ENCODE measurements at regions not wholly inside any gene's neighbourhood (a gene's known extent, or its start where the extent isn't known, plus 50 kb on each side); places are given as distances from the start of the nearest gene placed in this dataset.

GRCh38 chr10:33453081-33454025, 118.9 kb upstream of the NRP1 start:
- no peak for DNase-seq

DNA sequence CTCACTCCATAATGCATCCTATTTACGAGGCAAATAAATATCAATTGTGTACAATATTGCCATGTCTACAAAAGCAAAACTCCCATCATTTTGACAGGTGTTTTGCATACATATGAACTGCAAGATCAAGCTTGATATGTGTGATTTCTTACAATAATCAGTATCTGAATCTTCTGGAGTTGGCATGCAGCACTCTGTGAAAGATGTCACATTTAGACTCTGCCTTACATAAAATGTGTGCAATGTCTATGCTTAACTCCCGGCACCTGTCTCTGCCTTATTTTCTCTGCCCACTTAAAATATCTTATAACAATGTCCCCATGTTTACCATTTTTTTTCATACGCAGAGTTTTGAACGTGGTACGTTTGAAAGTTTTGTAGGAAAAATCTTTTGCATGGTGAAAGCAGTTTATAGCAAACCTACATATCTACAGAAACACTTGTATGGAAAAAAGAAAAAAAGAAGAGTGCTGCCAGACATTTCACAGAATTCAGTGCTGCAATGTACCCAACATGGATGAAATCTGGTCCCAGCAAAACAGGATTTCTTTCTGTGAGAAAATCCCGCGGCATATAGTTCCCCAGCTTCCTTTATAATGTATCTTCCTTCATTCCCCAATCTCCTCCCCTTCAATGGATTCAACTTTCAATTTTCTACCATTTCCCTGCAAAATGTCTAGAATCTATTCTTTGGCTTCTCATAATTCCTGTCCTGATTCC, 114.1 kb upstream of the NRP1 start:
- no peak for DNase-seq

GRCh38 chr10:33441561-33441960, 107.1 kb upstream of the NRP1 start:
- DNase-seq, result no peak

DNA sequence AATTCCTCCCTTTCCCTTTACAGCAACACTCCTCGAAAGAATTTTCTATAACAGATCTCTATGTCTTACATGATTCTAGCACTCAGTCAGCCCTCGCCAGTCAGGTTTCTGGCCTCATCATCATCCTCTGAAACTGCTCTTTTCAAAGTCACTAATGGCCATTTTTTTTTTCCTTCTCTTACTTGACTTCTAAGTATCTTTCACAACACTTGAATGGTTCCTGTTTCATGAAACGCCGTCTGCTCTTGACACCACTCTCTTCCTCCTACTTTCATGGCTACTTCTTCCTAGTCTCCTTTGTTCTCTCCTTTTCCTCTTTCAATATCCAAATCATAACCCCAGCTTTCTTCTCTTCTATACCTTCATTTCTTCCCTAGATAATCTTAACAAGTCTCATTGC, 100.5 kb upstream of the NRP1 start:
- no peak for DNase-seq

DNA sequence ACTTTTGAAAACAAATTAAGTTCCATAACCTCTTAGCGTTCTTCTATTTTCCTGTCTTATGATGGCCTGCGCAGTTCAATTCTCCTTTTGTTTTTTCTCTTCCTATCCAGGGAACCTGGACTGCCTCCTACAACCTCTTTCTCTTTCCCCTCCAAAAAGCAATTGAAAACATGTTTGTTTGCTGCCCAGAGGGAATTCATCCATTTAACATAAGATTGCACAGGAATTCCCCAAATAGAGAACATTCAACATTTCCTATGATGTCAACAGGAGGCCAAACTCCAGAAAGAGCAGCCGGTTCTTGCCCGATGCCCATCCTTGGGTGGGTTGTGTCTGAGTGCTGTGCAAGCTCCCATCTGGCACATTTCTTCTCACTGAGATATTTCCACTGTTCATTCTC, 94.2 kb upstream of the NRP1 start:
- DNase-seq, result no peak

- DNase-seq, result no peak
Measured at GRCh38 chr10:33423154-33423529, 88.7 kb upstream of the NRP1 start.

DNA sequence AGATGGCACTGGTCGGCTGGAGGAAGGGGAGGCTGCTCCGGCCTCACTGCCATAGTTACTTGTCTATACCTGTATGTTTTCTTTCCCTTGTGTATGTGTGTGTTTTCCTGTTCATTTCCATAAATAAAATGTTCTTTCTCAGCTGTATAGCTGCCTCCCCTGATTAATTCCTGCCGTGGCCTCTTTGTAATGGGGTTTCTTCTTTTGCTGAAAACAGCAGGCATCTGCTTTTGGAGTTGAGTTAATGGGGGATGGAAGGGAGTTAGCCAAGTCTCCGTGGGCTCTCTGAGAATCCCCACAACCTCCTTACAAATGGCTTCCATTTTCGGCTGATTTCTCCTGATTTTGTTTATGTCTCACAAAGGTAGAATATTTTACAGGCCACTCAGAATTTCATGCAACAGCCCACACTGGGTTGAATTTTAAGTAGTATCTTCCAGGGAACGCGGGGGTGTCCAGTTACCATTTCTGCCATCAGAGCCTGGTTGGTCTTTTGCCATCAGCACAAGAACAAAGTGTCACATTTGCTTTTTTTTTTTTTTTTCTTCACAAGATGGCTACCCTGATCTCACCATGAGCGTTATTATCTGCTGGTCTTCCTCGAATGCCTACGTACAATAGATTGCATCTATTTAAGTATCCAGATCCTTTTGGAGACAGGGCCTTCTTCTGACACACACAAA, 88.1 kb upstream of the NRP1 start:
- no peak for DNase-seq

DNA sequence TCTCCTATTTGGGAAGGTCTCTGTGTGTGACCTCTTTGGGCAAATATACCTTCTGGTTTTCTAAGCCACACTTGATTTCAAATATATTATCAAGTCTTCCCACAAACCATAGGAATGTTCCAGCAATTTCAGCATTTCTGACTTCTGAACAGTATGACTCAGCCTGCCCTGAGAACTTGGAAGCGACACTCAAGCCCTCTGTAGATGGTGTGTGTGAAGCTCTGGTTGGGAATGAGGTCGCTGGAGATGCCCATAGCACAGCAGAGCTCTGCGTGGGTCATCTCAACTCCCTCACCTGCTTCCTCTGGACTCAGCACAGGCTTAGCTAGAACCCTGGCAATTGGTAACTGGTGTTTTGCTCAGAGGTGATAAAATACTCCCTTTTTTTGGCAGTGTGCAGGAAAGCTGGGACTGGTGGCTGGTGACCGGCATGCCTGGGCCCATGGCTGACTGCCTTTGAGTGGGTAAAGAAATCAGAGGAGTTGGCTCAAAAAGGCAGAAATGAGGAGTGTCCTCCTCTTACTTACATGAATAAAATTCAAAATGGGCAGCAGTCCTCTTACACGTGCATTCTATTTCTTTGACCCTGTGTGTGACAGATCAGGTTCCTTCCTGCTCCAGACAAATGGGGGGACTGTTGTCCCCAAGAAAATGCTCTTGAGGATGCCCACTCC, 87.5 kb upstream of the NRP1 start:
- DNase-seq, result no peak

GRCh38 chr10:33419311-33419710, 84.8 kb upstream of the NRP1 start:
- DNase-seq, result no peak

DNA sequence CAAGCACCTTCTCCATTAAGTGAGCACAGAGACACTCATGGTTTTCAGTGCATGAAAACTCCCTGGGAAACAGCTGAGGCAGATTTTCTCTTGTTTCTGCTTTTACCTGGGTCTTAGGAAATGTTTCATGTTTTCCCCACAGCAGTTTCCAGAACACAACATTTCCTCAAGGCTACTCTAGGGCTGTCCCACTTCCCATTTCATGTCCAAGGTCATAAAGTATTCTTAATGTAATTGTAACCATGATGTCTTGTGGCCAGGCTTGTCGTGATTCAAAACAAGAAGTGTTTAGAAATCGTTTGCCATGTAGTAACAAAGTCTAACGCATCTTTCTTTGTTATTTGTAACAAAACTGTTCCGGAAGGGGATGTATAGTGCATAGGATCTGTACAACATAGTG, 83.8 kb upstream of the NRP1 start:
- no peak for DNase-seq

DNA sequence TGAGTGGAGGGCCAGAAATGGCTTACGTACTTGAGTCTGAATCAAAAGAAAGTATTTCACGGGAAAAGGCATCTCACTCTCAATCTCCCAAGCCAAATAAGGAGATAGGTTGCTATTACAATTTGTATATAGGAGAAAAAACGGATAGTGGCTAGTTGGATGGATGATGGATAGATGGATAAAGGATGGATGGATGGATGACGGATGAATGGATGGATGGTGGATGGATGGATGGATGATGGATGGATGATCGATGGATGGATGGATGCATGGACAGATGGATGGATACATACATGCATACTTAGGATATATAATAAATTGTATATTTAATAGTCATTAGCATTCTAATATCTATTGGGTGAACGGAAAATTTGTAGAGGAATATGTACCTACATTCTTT, 82.2 kb upstream of the NRP1 start:
- no peak for DNase-seq

DNA sequence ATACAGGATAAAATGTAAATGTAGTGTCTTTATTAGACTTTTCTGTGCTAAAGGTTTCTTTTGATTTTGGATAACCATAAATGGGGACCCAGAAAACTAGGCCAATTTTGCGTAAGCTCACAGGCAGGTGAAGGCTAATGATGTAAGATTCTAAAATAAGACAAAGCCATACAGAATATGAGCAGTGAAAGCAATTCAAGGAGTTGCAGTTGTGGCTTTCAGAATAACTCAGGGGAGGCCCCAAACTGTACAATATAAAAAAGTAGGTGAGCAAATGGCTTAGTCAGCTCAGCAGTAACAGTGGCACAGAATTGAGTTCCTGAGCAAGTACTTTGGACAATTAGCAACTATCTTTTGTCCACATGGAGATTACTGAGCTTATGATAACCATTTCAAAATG, 81.7 kb upstream of the NRP1 start:
- DNase-seq, result no peak

DNA sequence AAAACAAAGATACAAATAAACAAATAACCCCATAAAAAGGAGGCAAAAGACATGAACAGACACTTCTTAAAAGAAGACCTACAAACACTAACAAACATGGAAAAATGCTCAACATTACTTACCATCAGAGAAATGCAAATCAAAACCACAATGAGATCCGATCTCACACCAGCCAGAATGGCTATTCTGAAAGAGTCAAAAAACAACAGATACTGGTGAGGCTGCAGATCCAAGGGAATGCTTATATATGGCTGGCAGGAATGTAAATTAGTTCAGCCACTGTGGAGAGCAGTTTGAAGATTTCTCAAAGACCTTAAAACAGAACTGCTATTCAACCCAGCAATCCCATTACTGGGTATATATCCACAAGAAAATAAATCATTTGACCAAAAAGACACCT, 80.4 kb upstream of the NRP1 start:
- no peak for DNase-seq

DNA sequence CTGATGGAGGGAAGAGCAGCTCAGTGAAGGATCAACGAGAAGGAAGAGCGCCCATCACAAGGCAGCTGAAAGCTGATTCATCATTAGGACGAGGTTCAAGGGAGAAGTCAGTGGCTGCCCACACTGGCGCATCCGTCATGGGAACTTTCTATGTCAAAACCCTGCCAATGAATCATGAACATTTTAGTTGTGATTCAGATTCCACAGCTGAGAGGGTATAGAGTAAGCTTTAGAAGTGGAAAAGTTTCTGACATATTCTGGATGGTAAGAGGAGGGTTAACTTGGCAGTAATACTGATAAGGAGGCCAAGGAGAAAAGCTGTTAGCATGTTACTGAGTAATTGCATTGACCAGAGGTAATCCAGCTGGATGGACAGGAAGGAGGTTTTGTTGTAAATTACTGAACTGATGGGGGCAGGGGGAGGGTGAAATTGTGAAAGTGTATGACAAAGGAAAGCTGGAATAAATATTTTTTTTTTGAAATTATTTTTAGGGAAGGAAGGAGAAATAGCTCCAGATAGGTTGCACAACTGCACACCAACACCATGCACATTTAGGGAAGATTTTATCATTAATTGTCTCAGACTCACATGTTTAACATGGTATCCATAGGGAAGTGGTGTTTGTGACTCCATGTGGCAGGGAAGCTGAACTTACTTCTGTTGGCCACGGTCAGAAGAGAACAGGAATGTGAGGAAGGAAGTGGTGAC, 78.3 kb upstream of the NRP1 start:
- no peak for DNase-seq

DNA sequence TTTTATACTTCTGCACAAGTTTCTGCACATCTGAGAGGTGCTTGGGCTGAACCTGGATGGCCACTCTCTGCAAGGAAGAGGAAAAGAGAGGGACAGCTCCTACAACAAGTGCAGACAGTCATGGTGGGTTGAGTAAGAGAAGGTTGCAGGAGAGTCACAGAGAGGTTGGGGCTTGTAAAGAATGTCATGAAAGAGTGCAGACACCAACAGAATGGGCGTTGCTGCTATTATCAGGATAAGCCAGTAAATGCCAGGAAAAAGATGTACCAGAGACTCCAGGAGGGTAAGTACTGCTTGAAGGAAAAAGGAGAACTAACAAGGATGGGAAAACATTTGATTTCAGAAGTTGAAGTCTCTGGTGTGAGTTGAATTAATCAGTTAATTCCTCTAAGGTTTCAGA, 77.8 kb upstream of the NRP1 start:
- DNase-seq, result no peak

DNA sequence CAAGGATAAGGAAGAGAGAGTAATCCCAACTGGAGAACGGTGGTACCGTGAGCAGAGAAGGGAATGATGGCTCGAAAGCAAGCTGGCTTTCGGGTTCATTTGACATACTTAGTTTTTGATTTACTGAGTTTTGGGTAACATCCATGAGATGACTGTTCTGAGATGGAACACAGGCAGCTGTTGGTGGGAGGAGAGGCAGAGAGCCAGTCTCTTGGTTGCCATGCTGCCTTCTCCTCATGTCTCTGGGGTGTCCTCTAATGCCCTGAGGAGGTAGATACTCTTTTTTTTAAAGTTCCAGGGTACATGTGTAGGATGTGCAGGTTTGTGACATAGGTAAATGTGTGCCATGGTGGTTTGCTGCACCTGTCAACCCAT, 76.4 kb upstream of the NRP1 start:
- no peak for DNase-seq

DNA sequence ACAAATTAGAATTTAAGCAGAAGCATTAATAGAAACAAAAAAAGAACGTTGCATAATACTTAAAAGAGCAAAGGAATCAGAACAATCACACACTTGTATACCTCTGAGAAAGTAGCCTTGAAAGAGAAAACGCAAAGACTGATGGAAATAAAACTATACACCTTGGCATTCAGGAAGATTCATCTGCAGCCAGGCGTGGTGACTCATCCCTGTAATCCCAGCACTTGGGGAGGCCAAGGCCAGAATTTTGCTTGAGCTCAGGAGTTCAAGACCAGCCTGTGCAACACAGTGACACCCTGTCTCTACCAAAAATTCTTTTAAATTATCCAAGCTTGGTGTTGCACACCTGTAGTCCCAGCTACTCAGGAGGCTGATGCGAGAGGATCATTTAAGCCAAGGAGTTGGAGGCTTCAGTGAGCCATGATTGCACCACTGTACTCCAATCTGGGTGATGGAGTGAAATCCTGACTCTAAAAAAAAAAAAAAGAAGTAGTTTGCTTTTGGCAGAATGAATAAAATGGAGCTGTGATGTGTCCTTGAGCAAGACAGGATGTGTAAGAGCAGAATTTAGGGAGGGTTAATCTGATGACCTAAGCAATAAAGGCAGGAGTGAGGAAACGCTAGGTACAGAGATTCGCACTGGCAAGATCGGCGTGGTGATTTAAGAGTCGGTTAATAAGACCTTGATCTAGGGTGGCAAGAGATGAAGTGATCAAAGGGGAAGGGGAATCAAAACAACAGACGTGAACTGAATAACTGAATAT, 75.8 kb upstream of the NRP1 start:
- DNase-seq, result no peak

DNA sequence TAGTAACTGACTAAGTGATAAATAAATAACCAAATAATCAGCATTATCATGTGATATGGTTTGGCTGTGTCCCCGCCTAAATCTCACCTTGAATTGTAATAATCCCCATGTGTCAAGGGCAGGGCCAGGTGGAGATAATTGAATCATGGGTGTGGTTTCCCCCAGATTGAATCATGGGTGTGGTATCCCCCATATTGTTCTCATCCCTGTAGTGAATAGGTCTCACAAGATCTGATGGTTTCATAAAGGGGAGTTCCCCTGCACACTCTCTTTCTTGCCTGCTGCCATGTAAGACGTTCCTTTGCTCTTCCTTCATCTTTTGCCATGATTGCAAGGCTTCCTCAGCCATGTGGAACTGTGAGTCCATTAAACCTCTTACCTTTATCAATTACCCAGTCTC, 72.1 kb upstream of the NRP1 start:
- DNase-seq, result no peak

DNA sequence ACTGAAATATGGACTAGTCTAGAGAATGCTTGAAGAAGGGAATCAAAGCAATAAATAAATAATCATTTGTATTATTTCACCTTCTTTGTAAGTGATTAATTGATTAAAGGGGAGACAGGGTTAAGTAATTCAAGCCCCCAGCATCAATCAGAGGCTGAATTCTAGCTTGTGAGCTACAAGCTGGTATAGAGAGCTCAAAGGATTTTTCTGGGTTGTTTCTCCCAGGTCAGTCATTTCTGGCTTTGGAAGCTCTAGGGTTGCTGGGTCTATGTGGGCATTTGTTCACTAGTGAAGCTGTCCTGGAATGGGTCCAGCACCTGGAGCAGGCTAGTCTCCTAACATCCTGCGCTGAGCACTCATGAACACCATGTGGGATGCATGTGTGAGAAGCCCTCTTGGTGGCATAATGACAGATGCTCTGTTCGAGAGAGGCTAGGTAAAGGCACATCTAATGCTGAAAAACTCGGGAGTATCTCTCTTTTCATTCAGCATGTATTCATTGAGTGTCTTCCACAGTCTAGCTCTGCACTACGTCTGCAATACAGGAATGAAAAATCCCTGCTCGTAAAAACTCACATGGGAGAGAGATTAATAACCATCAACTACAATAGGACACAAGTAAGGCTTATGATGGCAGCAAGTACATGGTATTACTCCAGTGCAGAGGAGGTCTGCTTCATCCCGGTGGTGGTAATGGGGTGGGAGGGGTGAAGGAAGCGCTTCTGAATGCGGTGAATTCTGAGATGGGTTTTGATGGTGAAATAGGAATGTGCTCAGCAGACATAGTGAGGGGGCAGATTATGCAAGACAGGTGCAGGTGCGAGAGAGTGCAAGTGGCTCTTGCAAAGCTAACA, 68.0 kb upstream of the NRP1 start:
- no peak for DNase-seq

- DNase-seq, result no peak
Measured at GRCh38 chr10:33401300-33401699, 66.8 kb upstream of the NRP1 start.

GRCh38 chr10:33398796-33399195, 64.3 kb upstream of the NRP1 start:
- DNase-seq, result no peak
